HCT116 (cell line): ENCODE measurements at regions not wholly inside any gene's neighbourhood (a gene's known extent, or its start where the extent isn't known, plus 50 kb on each side); places are given as distances from the start of the nearest gene placed in this dataset.

Experiments used
- ATAC-seq: fragments of 200-7000 bp; cut with Tn5 transposase; 2 replicates; pipeline ENCODE4 v1.9.1; 2020; ENCODE audit warnings: mild to moderate bottlenecking, moderate library complexity
- BruUV-seq: library from RNA; stranded (reverse); fragments of 400-500 nt; replicated peaks from 2 replicates; lab custom pipeline; 2021; lab: Mats Ljungman, UMichigan
- CTCF ChIA-PET: fragments of 300-600 bp; sonication (Branson Sonifier 250); formaldehyde crosslinking; loops from one replicate; lab custom pipeline; 2021; ENCODE audit warnings: antibody characterized with exemption; lab: Charles Lee
- POLR2A ChIA-PET: fragments of 300-600, 350-600 bp; sonication (Branson Sonifier 250); formaldehyde crosslinking; loops from one replicate; lab custom pipeline; 2021; ENCODE audit warnings: antibody characterized with exemption; lab: Charles Lee
- RAD21 ChIA-PET, 2 experiments: fragments of 300-600 bp; sonication (Branson Sonifier 250); formaldehyde crosslinking; loops; one replicate each; lab custom pipeline; 2023; ENCODE audit warnings: low total read pairs in 2 of 2; ENCODE audit not compliant: uncharacterized antibody in 2 of 2, unreplicated experiment in 2 of 2, low non-redundant PET in 1 of 2; lab: Charles Lee
- DNase-seq: peaks from one replicate; pipeline ENCODE4 v3.0.0-alpha.2; 2010; ENCODE audit warnings: low read depth, low spot score
- H2AFZ ChIP-seq: fragments of 200-600 bp; shearing (Covaris generic), sonication (generic); 2 replicates; pipeline ENCODE4 v1.6.1; 2017; ENCODE audit warnings: low read depth, mixed run types, mixed read lengths, antibody characterized with exemption, low read length; ENCODE audit not compliant: poor library complexity, severe bottlenecking
- H3K27ac ChIP-seq: 2 replicates; pipeline ENCODE4 v1.5.1; 2012; ENCODE audit warnings: low read depth, low read length
- H3K27me3 ChIP-seq: fragments of 200-600 bp; sonication (generic); 2 replicates; pipeline ENCODE4 v1.6.1; 2016; ENCODE audit warnings: mixed run types, low read length, mixed read lengths; ENCODE audit not compliant: insufficient read depth
- H3K36me3 ChIP-seq, 2 experiments: fragments of 200-500 bp in 1 of 2; fragments of 200-600 bp in 1 of 2; sonication (Bioruptor generic) in 1 of 2; sonication (generic) in 1 of 2; 2 replicates each; pipeline versions ENCODE4 v1.5.1 to v1.6.1; 2014 to 2016; ENCODE audit warnings: low read length in 2 of 2, inconsistent platforms in 1 of 2, mixed read lengths in 1 of 2, mixed run types in 1 of 2; ENCODE audit not compliant: insufficient read depth in 2 of 2, control insufficient read depth in 1 of 2
- H3K4me1 ChIP-seq, 2 experiments: fragments of 200-600 bp in 1 of 2; sonication (generic) in 1 of 2; 2 replicates each; pipeline versions ENCODE4 v1.5.1 to v1.6.1; 2012 to 2017; ENCODE audit warnings: low read length in 2 of 2, inconsistent platforms in 1 of 2, mild to moderate bottlenecking in 1 of 2, mixed read lengths in 1 of 2, mixed run types in 1 of 2, moderate library complexity in 1 of 2; ENCODE audit not compliant: insufficient read depth in 2 of 2, control insufficient read depth in 1 of 2
- H3K4me2 ChIP-seq: fragments of 200-600 bp; sonication (generic); 2 replicates; pipeline ENCODE4 v1.6.1; 2017; ENCODE audit warnings: mixed run types, low read length, mixed read lengths
- H3K4me3 ChIP-seq, 2 experiments: fragments of 200-600 bp in 1 of 2; sonication (generic) in 1 of 2; replicated peaks in 1 of 2; 2 replicates each; pipeline ENCODE4 v1.5.1; 2011 to 2016; ENCODE audit warnings: low read length in 2 of 2, control low read depth in 1 of 2, low read depth in 1 of 2, mild to moderate bottlenecking in 1 of 2, mixed read lengths in 1 of 2, mixed run types in 1 of 2
- H3K79me2 ChIP-seq: fragments of 200-600 bp; sonication (generic); 2 replicates; pipeline ENCODE4 v1.6.1; 2017; ENCODE audit warnings: mild to moderate bottlenecking, mixed run types, low read length, moderate library complexity, mixed read lengths; ENCODE audit not compliant: insufficient read depth
- H3K9ac ChIP-seq: fragments of 200-600 bp; sonication (generic); 2 replicates; pipeline ENCODE4 v1.6.1; 2016; ENCODE audit warnings: low read length, mixed read lengths
- H3K9me2 ChIP-seq: fragments of 200-600 bp; sonication (generic), shearing (Covaris generic); 2 replicates; pipeline ENCODE4 v1.6.1; 2017; ENCODE audit warnings: mixed run types, mild to moderate bottlenecking, moderate library complexity; ENCODE audit not compliant: insufficient read depth
- H3K9me3 ChIP-seq, 2 experiments: fragments of 200-500 bp in 1 of 2; fragments of 200-600 bp in 1 of 2; sonication (Bioruptor generic) in 1 of 2; sonication (generic) in 1 of 2; 2 replicates each; pipeline ENCODE4 v1.6.1; 2014 to 2017; ENCODE audit warnings: low read length in 2 of 2, mixed read lengths in 2 of 2, inconsistent platforms in 1 of 2, low read depth in 1 of 2, mild to moderate bottlenecking in 1 of 2, mixed run types in 1 of 2, moderate library complexity in 1 of 2; ENCODE audit not compliant: control insufficient read depth in 1 of 2, insufficient read depth in 1 of 2
- H4K20me1 ChIP-seq: fragments of 200-600 bp; sonication (generic), shearing (Covaris generic); 2 replicates; pipeline ENCODE4 v1.6.1; 2017; ENCODE audit warnings: mixed run types, mild to moderate bottlenecking, moderate library complexity; ENCODE audit not compliant: insufficient read depth
- ATF3 ChIP-seq: IDR thresholded peaks from 2 replicates; pipeline ENCODE4 v1.6.1; 2012
- CBX3 ChIP-seq: IDR thresholded peaks from 2 replicates; pipeline ENCODE4 v1.6.1; 2012; ENCODE audit warnings: low read depth
- CEBPB ChIP-seq: IDR thresholded peaks from 2 replicates; pipeline ENCODE4 v1.6.1; 2012; ENCODE audit warnings: low read depth
- CTCF ChIP-seq, 3 experiments: fragments of 200-600 bp in 1 of 3; sonication (generic) in 1 of 3; IDR thresholded peaks in 2 of 3; conservative IDR thresholded peaks in 1 of 3; 2 replicates each; pipeline ENCODE4 v1.5.1; 2012 to 2017; ENCODE audit warnings: low read depth in 2 of 3, low read length in 2 of 3, antibody characterized with exemption in 1 of 3, borderline replicate concordance in 1 of 3, control low read depth in 1 of 3, mild to moderate bottlenecking in 1 of 3, mixed read lengths in 1 of 3, mixed run types in 1 of 3, moderate library complexity in 1 of 3; ENCODE audit not compliant: insufficient read depth in 1 of 3
- ELF1 ChIP-seq: IDR thresholded peaks from 2 replicates; pipeline ENCODE4 v1.6.1; 2012; ENCODE audit warnings: low read depth, borderline replicate concordance
- EZH2 ChIP-seq: fragments of 200-600 bp; sonication (generic); IDR thresholded peaks from 2 replicates; pipeline ENCODE4 v1.6.1; 2017; ENCODE audit warnings: antibody characterized with exemption, mixed run types
- FOSL1 ChIP-seq: IDR thresholded peaks from 2 replicates; pipeline ENCODE4 v1.6.1; 2012; ENCODE audit warnings: low read depth
- MAX ChIP-seq: IDR thresholded peaks from 2 replicates; pipeline ENCODE4 v1.6.1; 2012
- POLR2A ChIP-seq: IDR thresholded peaks from 2 replicates; pipeline ENCODE4 v1.7.0; 2011; ENCODE audit warnings: borderline replicate concordance; ENCODE audit not compliant: insufficient read depth, insufficient read length; ENCODE audit errors: extremely low read depth
- POLR2AphosphoS5 ChIP-seq: IDR thresholded peaks from 2 replicates; pipeline ENCODE4 v1.6.1; 2011; ENCODE audit warnings: mild to moderate bottlenecking, low read depth, low read length, moderate library complexity
- RAD21 ChIP-seq: IDR thresholded peaks from 2 replicates; pipeline ENCODE4 v1.6.1; 2012; ENCODE audit warnings: low read depth, mild to moderate bottlenecking
- REST ChIP-seq: IDR thresholded peaks from 2 replicates; pipeline ENCODE4 v1.6.1; 2012; ENCODE audit warnings: low read depth
- SP1 ChIP-seq: IDR thresholded peaks from 2 replicates; pipeline ENCODE4 v1.6.1; 2012; ENCODE audit warnings: low read depth
- SRF ChIP-seq: IDR thresholded peaks from 2 replicates; pipeline ENCODE4 v1.6.1; 2012; ENCODE audit warnings: low read depth
- YY1 ChIP-seq: IDR thresholded peaks from 2 replicates; pipeline ENCODE4 v1.6.1; 2011; ENCODE audit warnings: low read length, low read depth, moderate library complexity, mild to moderate bottlenecking; ENCODE audit not compliant: insufficient replicate concordance; ENCODE audit errors: extremely low read depth
- ZBTB33 ChIP-seq: IDR thresholded peaks from 2 replicates; pipeline ENCODE4 v1.6.1; 2011; ENCODE audit warnings: mild to moderate bottlenecking, low read length, moderate library complexity; ENCODE audit not compliant: insufficient replicate concordance; ENCODE audit errors: extremely low read depth
- ZFX ChIP-seq: fragments of 450-650 bp; IDR thresholded peaks from 2 replicates; pipeline ENCODE4 v1.6.1; 2017
- intact Hi-C: fragments of 100-400 bp; cut with micrococcal nuclease; formaldehyde crosslinking; loops from 2 replicates; pipeline ENCODE4 v1.10.0; 2022

- Histone ChIP-seq H2AFZ (no peak overlapping the region), H3K9ac (no peak overlapping the region), H3K4me3 (no peak overlapping the region), H3K9me3 (no peaks in the 10 kb centered on the region), H3K79me2 (no peaks in the 10 kb centered on the region), H3K4me2 (no peak overlapping the region)
- CTCF ChIA-PET, result no interaction called here
- no peak for ATAC-seq
- TF ChIP-seq POLR2A, result no peak
- TF ChIP-seq SP1, result no peak
- no peak for TF ChIP-seq ZBTB33
- TF ChIP-seq ELF1, result no peak
- no peak for TF ChIP-seq ATF3
- no peak for TF ChIP-seq ZFX
- no peak for TF ChIP-seq REST
- TF ChIP-seq YY1, result no peak
- no peak for TF ChIP-seq CBX3
- TF ChIP-seq POLR2AphosphoS5, result no peak
- TF ChIP-seq EZH2, result no peak
- no peak for TF ChIP-seq FOSL1
- no peak for TF ChIP-seq SRF
- no peak for TF ChIP-seq CTCF (IDR thresholded peaks at IDR 0.05 in 2 of 3, conservative IDR thresholded peaks at IDR 0.05 in 1 of 3; ENCODE audit: borderline replicate concordance in 1 of 3, insufficient read depth in 1 of 3, low read depth in 2 of 3, low read length in 2 of 3)
- TF ChIP-seq MAX, result no peak
- TF ChIP-seq CEBPB, result no peak
- TF ChIP-seq RAD21, result no peak
- TF ChIP-seq, all 23 proteins: peak for 0
- no peak for DNase-seq
- intact Hi-C loops, result no loop called here
- Histone ChIP-seq H3K9me2 (no peaks in the 10 kb centered on the region), H4K20me1 (no peaks in the 10 kb centered on the region), H3K4me1 (no peaks in the 10 kb centered on the region), H3K27me3 (no peaks in the 10 kb centered on the region), H3K27ac (no peak overlapping the region), H3K36me3 (no peaks in the 10 kb centered on the region)
- POLR2A ChIA-PET, result no interaction called here
- RAD21 ChIA-PET, result no interaction called here
- BruUV-seq, result no TSS peak
Measured at GRCh38 chr3:87122766-87123165, 104.3 kb upstream of the CHMP2B start.
